Activated effector memory CD4-positive, alpha-beta T cell treated with anti-CD3 and anti-CD28 coated beads, Interleukin-2, amount 50 U/mL, for 16 hours (primary cell): ENCODE measurements at regions not wholly inside any gene's neighbourhood (a gene's known extent, or its start where the extent isn't known, plus 50 kb on each side); places are given as distances from the start of the nearest gene placed in this dataset.

Source experiments
- DNase-seq: peaks from one replicate; pipeline ENCODE4 v3.0.0-alpha.2; 2020

GRCh38 chr11:28777126-28777525 is 668.9 kb downstream of the METTL15 start:
- DNase-seq: no peak

GRCh38 chr11:28773606-28774005 is 665.4 kb downstream of the METTL15 start:
- DNase-seq: no peak

GRCh38 chr11:28770806-28771205 is 662.6 kb downstream of the METTL15 start:
- DNase-seq: no peak

GRCh38 chr11:28767574-28767973 is 659.4 kb downstream of the METTL15 start:
- no peak for DNase-seq

- DNase-seq: no peak
Observed at GRCh38 chr11:28763876-28764275, 655.7 kb downstream of the METTL15 start.

- DNase-seq: no peak
Observed at GRCh38 chr11:28763151-28763550, 655.0 kb downstream of the METTL15 start.

- no peak for DNase-seq
Observed at GRCh38 chr11:28760676-28761390, 652.6 kb downstream of the METTL15 start.

GRCh38 chr11:28759311-28759710 is 651.1 kb downstream of the METTL15 start:
- no peak for DNase-seq

- DNase-seq: no peak
Observed at GRCh38 chr11:28757725-28758515, 649.7 kb downstream of the METTL15 start.

- DNase-seq: no peak
Observed at GRCh38 chr11:28756977-28757376, 648.8 kb downstream of the METTL15 start.

- DNase-seq: no peak
Observed at GRCh38 chr11:28743061-28743550, 634.9 kb downstream of the METTL15 start.

GRCh38 chr11:28739489-28740280 is 631.5 kb downstream of the METTL15 start:
- DNase-seq: no peak

- DNase-seq: no peak
Observed at GRCh38 chr11:28738549-28738948, 630.4 kb downstream of the METTL15 start.

- no peak for DNase-seq
Observed at GRCh38 chr11:28736256-28736655, 628.1 kb downstream of the METTL15 start.

- no peak for DNase-seq
Observed at GRCh38 chr11:28735511-28735910, 627.3 kb downstream of the METTL15 start.

GRCh38 chr11:28730889-28731288 is 622.7 kb downstream of the METTL15 start:
- no peak for DNase-seq

- DNase-seq: no peak
Observed at GRCh38 chr11:28730336-28730735, 622.1 kb downstream of the METTL15 start.

- DNase-seq: no peak
Observed at GRCh38 chr11:28729339-28729738, 621.2 kb downstream of the METTL15 start.

- no peak for DNase-seq
Observed at GRCh38 chr11:28728666-28729065, 620.5 kb downstream of the METTL15 start.

- DNase-seq: no peak
Observed at GRCh38 chr11:28727254-28727653, 619.1 kb downstream of the METTL15 start.

- DNase-seq: no peak
Observed at GRCh38 chr11:28726432-28726831, 618.2 kb downstream of the METTL15 start.

- no peak for DNase-seq
Observed at GRCh38 chr11:28715726-28716125, 607.5 kb downstream of the METTL15 start.

- DNase-seq: no peak
Observed at GRCh38 chr11:28713850-28714249, 605.7 kb downstream of the METTL15 start.
